Esophagus squamous epithelium (tissue), 4 donors: ENCODE measurements at regions not wholly inside any gene's neighbourhood (a gene's known extent, or its start where the extent isn't known, plus 50 kb on each side); places are given as distances from the start of the nearest gene placed in this dataset.

ENCODE experiments used
- POLR2A ChIP-seq, 4 donors: fragments of 450-650 bp; IDR thresholded peaks; one replicate each; pipeline ENCODE4 v1.6.1; 2017; ENCODE audit warnings: antibody characterized with exemption in 4 of 4, mild to moderate bottlenecking in 4 of 4, moderate library complexity in 3 of 4
- TF ChIP-seq, protein P1 (sequence below), 6 experiments: fragments of 450-650 bp in 4 of 6; fragments of 200-600 bp in 2 of 6; sonication (generic) in 2 of 6; IDR thresholded peaks; one replicate each; pipeline ENCODE4 v1.5.1; 2016 to 2019; ENCODE audit warnings: antibody characterized with exemption in 6 of 6, mild to moderate bottlenecking in 4 of 6, moderate library complexity in 4 of 6

DNA sequence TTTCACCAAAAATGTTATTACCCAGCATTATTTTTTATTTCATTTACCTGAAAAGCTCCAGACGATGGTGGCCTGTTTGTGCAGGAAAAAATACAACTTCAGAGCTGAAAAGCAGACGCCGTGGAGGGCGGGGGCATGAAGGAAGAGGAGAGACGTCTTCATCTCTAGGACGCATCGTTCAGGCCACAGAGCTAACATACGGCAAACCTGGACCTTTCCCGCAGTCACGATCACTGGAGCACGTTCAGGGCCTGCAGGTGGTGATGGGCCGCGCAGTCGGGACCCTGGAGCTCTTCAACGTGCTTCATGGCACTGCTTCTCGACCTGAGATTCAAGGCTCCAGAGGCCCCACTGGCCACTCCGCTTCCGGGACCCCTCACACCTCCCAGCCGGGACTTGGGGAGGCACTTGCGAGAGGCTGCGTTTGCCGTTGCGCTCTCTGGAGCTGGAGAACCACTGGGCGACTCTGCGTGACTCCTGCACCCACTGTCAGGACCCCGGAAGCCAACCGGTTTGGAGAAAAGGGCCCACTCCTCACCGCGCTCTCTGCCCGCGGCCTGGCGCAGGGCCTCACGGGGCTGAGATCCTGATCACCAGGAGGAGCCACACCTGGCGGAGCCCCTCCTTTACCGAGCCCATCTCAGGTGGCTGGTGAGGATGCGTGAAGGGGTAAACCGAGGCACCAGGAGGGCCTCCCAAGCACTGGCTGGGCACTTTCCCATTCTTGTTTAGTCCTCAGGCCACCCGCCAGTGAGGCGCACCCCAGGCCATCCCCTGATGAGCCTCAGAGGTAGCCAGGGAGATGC, 164.4 kb upstream of the AFDN start:
- TF ChIP-seq, protein P1, sequence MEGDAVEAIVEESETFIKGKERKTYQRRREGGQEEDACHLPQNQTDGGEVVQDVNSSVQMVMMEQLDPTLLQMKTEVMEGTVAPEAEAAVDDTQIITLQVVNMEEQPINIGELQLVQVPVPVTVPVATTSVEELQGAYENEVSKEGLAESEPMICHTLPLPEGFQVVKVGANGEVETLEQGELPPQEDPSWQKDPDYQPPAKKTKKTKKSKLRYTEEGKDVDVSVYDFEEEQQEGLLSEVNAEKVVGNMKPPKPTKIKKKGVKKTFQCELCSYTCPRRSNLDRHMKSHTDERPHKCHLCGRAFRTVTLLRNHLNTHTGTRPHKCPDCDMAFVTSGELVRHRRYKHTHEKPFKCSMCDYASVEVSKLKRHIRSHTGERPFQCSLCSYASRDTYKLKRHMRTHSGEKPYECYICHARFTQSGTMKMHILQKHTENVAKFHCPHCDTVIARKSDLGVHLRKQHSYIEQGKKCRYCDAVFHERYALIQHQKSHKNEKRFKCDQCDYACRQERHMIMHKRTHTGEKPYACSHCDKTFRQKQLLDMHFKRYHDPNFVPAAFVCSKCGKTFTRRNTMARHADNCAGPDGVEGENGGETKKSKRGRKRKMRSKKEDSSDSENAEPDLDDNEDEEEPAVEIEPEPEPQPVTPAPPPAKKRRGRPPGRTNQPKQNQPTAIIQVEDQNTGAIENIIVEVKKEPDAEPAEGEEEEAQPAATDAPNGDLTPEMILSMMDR (IDR thresholded peaks at IDR 0.05) = no peak
- no peak for TF ChIP-seq POLR2A (IDR thresholded peaks at IDR 0.05)
